HEK293 (cell line): ENCODE measurements at regions not wholly inside any gene's neighbourhood (a gene's known extent, or its start where the extent isn't known, plus 50 kb on each side); places are given as distances from the start of the nearest gene placed in this dataset.

ENCODE experiments used
- CTCF ChIA-PET: fragments of 350-600 bp; formaldehyde crosslinking; extraction: SDS; loops from one replicate; lab custom pipeline; 2021; ENCODE audit warnings: antibody characterized with exemption; lab: Yijun Ruan, JAX
- POLR2A ChIA-PET: fragments of 300-600 bp; formaldehyde crosslinking; extraction: SDS; loops from one replicate; lab custom pipeline; 2020; ENCODE audit warnings: antibody characterized with exemption, inconsistent platforms; lab: Yijun Ruan, JAX
- H3K27ac ChIP-seq: fragments of 200-500 bp; sonication (Bioruptor generic); 2 replicates; pipeline ENCODE4 v1.5.1; 2014; ENCODE audit warnings: low read depth, low read length, control low read depth, inconsistent platforms; ENCODE audit errors: extremely low read depth
- H3K36me3 ChIP-seq, 2 experiments: fragments of 200-500 bp in 1 of 2; sonication (Bioruptor generic) in 1 of 2; 1 replicate in 1 of 2; 2 replicates in 1 of 2; pipeline ENCODE4 v1.5.1; 2014 to 2017; ENCODE audit warnings: inconsistent platforms in 2 of 2, low read length in 2 of 2; ENCODE audit not compliant: control insufficient read depth in 2 of 2, insufficient read depth in 1 of 2
- H3K4me1 ChIP-seq: fragments of 200-500 bp; sonication (Bioruptor generic); 2 replicates; pipeline ENCODE4 v1.5.1; 2014; ENCODE audit warnings: mild to moderate bottlenecking, low read length, inconsistent platforms; ENCODE audit not compliant: control insufficient read depth, insufficient read depth
- H3K4me3 ChIP-seq: 2 replicates; pipeline ENCODE4 v1.5.1; 2011; ENCODE audit warnings: low read depth, mild to moderate bottlenecking, control low read depth, low read length, moderate library complexity
- H3K9me3 ChIP-seq: fragments of 200-500 bp; sonication (Bioruptor generic); 2 replicates; pipeline ENCODE4 v1.5.1; 2014; ENCODE audit warnings: low read depth, low read length, inconsistent platforms; ENCODE audit not compliant: control insufficient read depth, insufficient read depth
- GLI4 ChIP-seq: fragments of 450-650 bp; formaldehyde crosslinking; IDR thresholded peaks from 2 replicates; pipeline ENCODE4 v1.5.1; 2016; ENCODE audit warnings: missing biosample characterization, missing genetic modification characterization
- PRDM4 ChIP-seq: fragments of 450-650 bp; formaldehyde crosslinking; IDR thresholded peaks from 2 replicates; pipeline ENCODE4 v1.5.1; 2017; ENCODE audit warnings: missing biosample characterization, missing genetic modification characterization
- ZBTB21 ChIP-seq: fragments of 450-650 bp; formaldehyde crosslinking; IDR thresholded peaks from 2 replicates; pipeline ENCODE4 v1.5.1; 2017; ENCODE audit warnings: missing biosample characterization, missing genetic modification characterization
- ZNF169 ChIP-seq: fragments of 450-650 bp; formaldehyde crosslinking; IDR thresholded peaks from 2 replicates; pipeline ENCODE4 v1.5.1; 2016; ENCODE audit warnings: missing biosample characterization, missing genetic modification characterization
- ZNF19 ChIP-seq: fragments of 450-650 bp; formaldehyde crosslinking; IDR thresholded peaks from 2 replicates; pipeline ENCODE4; 2016; ENCODE audit warnings: missing biosample characterization, missing genetic modification characterization, low read depth
- ZNF292 ChIP-seq: fragments of 450-650 bp; formaldehyde crosslinking; IDR thresholded peaks from 2 replicates; pipeline ENCODE4 v1.5.1; 2016; ENCODE audit warnings: low read depth, missing biosample characterization, missing genetic modification characterization, borderline replicate concordance
- ZNF362 ChIP-seq: fragments of 450-650 bp; formaldehyde crosslinking; IDR thresholded peaks from 2 replicates; pipeline ENCODE4 v1.5.1; 2016; ENCODE audit warnings: missing biosample characterization, missing genetic modification characterization
- ZNF394 ChIP-seq: fragments of 450-650 bp; formaldehyde crosslinking; IDR thresholded peaks from 2 replicates; pipeline ENCODE4 v1.5.1; 2016; ENCODE audit warnings: missing biosample characterization, missing genetic modification characterization, mild to moderate bottlenecking, moderate library complexity, borderline replicate concordance
- ZNF513 ChIP-seq: fragments of 450-650 bp; IDR thresholded peaks from 2 replicates; pipeline ENCODE4 v1.5.1; 2018; ENCODE audit warnings: missing biosample characterization, missing genetic modification characterization
- ZNF530 ChIP-seq: fragments of 450-650 bp; formaldehyde crosslinking; IDR thresholded peaks from 2 replicates; pipeline ENCODE4 v1.5.1; 2016; ENCODE audit warnings: low read depth, missing biosample characterization, missing genetic modification characterization
- ZNF585B ChIP-seq: fragments of 450-650 bp; formaldehyde crosslinking; IDR thresholded peaks from 2 replicates; pipeline ENCODE4 v1.5.1; 2016; ENCODE audit warnings: missing biosample characterization, missing genetic modification characterization
- ZNF624 ChIP-seq: fragments of 450-650 bp; formaldehyde crosslinking; IDR thresholded peaks from 2 replicates; pipeline ENCODE4 v1.5.1; 2017; ENCODE audit warnings: missing biosample characterization, missing genetic modification characterization
- ZSCAN16 ChIP-seq: fragments of 450-650 bp; formaldehyde crosslinking; IDR thresholded peaks from 2 replicates; pipeline ENCODE4 v1.5.1; 2016; ENCODE audit warnings: missing biosample characterization, missing genetic modification characterization
- TF ChIP-seq, protein P1 (sequence below): fragments of 450-650 bp; formaldehyde crosslinking; IDR thresholded peaks from 2 replicates; pipeline ENCODE4 v1.5.1; 2016; ENCODE audit warnings: missing biosample characterization, missing genetic modification characterization
- TF ChIP-seq, protein P2 (sequence below): fragments of 450-650 bp; formaldehyde crosslinking; IDR thresholded peaks from 2 replicates; pipeline ENCODE4; 2016; ENCODE audit warnings: missing biosample characterization, missing genetic modification characterization

DNA sequence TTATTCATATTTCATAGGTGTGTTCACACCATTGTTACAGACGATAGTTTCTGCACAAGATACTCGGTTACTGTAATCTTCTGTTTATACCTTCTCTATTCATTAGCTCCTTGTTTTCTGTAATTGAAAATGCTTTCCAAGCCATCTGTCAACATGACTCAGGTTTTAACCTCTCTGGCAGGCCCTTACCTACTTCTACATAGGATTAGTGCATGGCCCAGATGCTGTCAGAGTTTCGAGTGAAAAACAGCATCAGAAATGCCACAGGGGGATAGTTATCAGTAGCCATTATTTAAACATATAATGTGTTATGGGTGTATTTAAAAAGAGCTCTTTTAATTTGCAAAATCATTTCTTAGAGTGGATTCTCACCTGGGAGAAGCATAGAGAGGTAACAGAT lies 596.4 kb downstream of the FBXO15 start (continued):
- TF ChIP-seq ZBTB21 (tag by site-specific recombination) (no peak), ZNF394 (tag by site-specific recombination) (no peak), PRDM4 (no peak), ZNF169 (no peak), ZNF530 (tag by site-specific recombination) (no peak)
- TF ChIP-seq, protein P1, sequence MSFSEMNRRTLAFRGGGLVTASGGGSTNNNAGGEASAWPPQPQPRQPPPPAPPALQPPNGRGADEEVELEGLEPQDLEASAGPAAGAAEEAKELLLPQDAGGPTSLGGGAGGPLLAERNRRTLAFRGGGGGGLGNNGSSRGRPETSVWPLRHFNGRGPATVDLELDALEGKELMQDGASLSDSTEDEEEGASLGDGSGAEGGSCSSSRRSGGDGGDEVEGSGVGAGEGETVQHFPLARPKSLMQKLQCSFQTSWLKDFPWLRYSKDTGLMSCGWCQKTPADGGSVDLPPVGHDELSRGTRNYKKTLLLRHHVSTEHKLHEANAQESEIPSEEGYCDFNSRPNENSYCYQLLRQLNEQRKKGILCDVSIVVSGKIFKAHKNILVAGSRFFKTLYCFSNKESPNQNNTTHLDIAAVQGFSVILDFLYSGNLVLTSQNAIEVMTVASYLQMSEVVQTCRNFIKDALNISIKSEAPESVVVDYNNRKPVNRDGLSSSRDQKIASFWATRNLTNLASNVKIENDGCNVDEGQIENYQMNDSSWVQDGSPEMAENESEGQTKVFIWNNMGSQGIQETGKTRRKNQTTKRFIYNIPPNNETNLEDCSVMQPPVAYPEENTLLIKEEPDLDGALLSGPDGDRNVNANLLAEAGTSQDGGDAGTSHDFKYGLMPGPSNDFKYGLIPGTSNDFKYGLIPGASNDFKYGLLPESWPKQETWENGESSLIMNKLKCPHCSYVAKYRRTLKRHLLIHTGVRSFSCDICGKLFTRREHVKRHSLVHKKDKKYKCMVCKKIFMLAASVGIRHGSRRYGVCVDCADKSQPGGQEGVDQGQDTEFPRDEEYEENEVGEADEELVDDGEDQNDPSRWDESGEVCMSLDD (tag by site-specific recombination) = no peak

DNA sequence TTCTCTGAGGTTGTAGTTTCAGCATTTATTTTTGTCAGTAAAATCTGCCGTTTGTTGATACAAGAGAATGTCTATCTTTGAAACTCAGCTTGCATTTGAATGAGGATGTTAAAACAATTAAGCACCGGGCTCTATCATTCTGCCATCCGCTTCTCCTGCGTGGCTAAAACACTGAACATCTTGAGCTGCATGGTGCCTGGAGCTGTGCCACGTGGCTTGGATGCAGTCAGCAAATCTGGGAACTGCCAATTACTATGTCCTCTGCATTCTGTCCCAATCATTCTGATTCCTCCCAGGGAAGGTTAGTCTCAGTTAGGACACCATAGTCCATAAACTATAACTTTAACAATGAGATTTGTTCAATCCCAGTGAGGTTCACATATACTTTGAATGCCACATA lies 598.4 kb downstream of the FBXO15 start:
- Histone ChIP-seq H3K27ac (no peak overlapping the region), H3K36me3 (no peaks in the 10 kb centered on the region), H3K9me3 (no peaks in the 10 kb centered on the region), H3K4me1 (no peaks in the 10 kb centered on the region), H3K4me3 (no peak overlapping the region)
- TF ChIP-seq, protein P2, sequence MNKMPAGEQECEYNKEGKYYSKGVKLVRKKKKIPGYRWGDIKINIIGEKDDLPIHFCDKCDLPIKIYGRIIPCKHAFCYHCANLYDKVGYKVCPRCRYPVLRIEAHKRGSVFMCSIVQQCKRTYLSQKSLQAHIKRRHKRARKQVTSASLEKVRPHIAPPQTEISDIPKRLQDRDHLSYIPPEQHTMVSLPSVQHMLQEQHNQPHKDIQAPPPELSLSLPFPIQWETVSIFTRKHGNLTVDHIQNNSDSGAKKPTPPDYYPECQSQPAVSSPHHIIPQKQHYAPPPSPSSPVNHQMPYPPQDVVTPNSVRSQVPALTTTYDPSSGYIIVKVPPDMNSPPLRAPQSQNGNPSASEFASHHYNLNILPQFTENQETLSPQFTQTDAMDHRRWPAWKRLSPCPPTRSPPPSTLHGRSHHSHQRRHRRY (tag by site-specific recombination) = no peak
- no peak for TF ChIP-seq ZSCAN16
- TF ChIP-seq GLI4 (tag by site-specific recombination) = no peak
- no peak for TF ChIP-seq ZNF19 (tag by site-specific recombination)
- TF ChIP-seq ZNF585B = no peak
- TF ChIP-seq ZNF624 (tag by site-specific recombination) = no peak
- TF ChIP-seq ZNF292 (tag by site-specific recombination) = no peak
- ChIA-PET CTCF (no interaction called here), POLR2A (no interaction called here)

DNA sequence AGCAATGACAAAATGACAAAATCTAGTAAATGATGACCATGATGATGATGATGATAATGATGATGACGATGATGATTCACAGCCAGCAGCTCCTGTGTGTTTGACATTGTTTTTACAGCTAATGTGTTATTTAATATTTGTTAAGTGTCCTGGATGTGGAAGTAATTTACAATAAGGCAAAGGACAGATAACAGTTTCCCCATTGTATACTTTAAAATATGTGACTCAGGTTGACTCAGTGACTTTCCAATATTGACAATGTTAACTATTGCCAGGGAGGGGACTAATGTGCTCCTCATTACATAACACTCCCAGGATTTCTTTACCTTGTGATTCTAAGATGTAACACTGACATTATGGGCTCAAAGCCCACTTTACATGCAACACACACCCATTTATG lies 602.2 kb downstream of the FBXO15 start:
- no peak for TF ChIP-seq ZNF362 (tag by site-specific recombination)
- TF ChIP-seq ZNF513 (tag by site-specific recombination) = 0 out of 2 replicates have a peak, but pooled peaks have one; percentile 18
- TF ChIP-seq, all 188 proteins: peak for 1
- POLR2A ChIA-PET = no interaction called here

More for the DNA sequence above, 602.2 kb downstream of the FBXO15 start:
- Histone ChIP-seq H3K4me1 (no peaks in the 10 kb centered on the region), H3K27ac (no peak overlapping the region), H3K36me3 (no peaks in the 10 kb centered on the region), H3K4me3 (no peak overlapping the region), H3K9me3 (no peaks in the 10 kb centered on the region)
- CTCF ChIA-PET = no interaction called here
